Stimulated activated naive CD8-positive, alpha-beta T cell treated with anti-CD3 and anti-CD28 coated beads, Interleukin-15, Interleukin-2, amounts not matched to agents 100 ng/mL and 50 ng/mL, for 24 hours (primary cell): ENCODE measurements at regions not wholly inside any gene's neighbourhood (a gene's known extent, or its start where the extent isn't known, plus 50 kb on each side); places are given as distances from the start of the nearest gene placed in this dataset.

Experiments
- H3K27ac Mint-ChIP-seq: one replicate; pipeline ENCODE4 v1.8.0; 2021; ENCODE audit warnings: mild to moderate bottlenecking, mixed read lengths
- H3K27me3 Mint-ChIP-seq: one replicate; pipeline ENCODE4 v1.8.0; 2021; ENCODE audit warnings: mixed read lengths
- H3K36me3 Mint-ChIP-seq: one replicate; pipeline ENCODE4 v1.8.0; 2021; ENCODE audit warnings: low read depth, mixed read lengths
- H3K4me1 Mint-ChIP-seq: one replicate; pipeline ENCODE4 v1.8.0; 2021; ENCODE audit warnings: low read depth, mixed read lengths
- H3K4me3 Mint-ChIP-seq: one replicate; pipeline ENCODE4 v1.8.0; 2021; ENCODE audit warnings: mild to moderate bottlenecking, mixed read lengths
- H3K9me3 Mint-ChIP-seq: one replicate; pipeline ENCODE4 v1.8.0; 2021; ENCODE audit warnings: mixed read lengths

DNA sequence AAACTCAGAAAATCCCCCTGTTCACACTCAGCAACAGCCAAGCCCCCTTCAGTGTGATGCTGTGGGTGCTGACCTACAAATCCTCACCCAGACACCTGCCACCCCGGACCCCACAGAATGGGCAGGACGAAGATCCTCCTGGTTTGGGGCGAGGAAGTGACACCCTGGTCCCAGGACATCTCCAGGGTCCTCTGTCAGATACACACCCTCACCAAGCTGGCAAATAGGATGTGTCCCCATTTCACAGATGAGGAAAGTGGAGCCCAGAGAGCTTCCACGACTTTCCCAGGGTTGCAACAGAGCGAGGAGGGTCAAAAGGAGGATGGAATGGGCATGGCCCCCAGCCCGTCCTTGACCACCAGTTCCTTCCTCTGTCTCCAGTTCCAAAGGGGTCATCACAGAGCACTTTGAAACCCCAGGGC lies 92.0 kb upstream of the AFDN start:
- Mint-ChIP-seq H3K4me3 (no peak overlapping the region), H3K9me3 (no peaks in the 10 kb centered on the region), H3K27ac (no peak overlapping the region), H3K4me1 (no peaks in the 10 kb centered on the region), H3K27me3 (peaks cover 15% of the 10 kb centered on the region), H3K36me3 (no peaks in the 10 kb centered on the region)

DNA sequence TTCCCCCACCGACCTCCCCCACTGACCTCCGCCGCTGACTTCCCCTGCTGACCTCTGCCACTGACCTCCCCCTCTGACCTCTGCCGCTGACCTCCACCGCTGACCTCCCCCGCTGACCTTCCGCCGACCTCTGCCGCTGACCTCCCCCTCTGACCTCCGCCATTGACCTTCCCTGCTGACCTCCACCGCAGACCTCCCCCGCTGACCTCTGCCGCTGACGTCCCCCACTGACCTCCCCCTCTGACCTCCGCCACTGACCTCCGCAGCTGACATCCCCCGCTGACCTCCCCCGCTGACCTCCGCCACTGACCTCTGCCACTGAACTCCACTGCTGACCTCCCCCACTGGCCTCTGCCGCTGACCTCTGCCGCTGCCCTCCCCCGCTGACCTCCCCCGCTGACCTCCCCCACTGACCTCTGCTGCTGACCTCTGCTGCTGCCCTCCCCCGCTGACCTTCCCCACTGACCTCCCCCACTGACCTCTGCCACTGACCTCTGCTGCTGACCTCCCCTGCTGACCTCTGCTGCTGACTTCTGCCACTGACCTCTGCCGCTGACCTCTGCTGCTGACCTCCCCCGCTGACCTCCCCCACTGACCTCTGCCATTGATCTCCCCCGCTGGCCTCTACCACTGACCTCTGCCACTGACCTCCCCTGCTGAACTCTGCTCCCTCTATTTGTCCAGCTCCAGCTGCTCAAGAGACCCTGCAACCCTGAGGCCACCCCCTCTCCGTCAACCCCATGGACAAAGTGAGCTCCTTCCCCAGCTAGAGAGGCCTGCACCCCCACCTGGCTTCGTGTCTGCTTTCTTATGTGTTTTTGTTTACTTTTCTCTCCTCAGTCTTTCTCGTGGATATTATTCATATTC lies 91.4 kb upstream of the AFDN start:
- Mint-ChIP-seq H3K36me3 (no peaks in the 10 kb centered on the region), H3K27me3 (peaks cover 13% of the 10 kb centered on the region), H3K9me3 (no peaks in the 10 kb centered on the region), H3K4me3 (no peak overlapping the region), H3K4me1 (no peaks in the 10 kb centered on the region), H3K27ac (no peak overlapping the region)

DNA sequence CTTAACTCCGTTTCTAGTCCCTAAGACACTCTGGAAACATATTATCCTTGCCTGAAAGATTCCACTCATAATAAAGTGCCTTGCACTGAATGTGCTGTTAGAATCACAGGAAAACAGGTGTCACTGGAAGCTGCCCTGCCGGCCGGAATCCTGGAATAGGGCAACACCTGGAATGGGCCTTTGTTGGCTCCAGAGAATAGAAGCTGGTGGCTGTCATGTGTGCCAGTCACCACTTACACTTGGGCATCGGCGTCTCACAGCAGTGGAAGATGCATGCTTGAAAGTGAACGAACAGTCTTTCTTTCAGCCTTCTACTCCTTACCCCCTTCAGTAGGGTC lies 90.8 kb upstream of the AFDN start:
- Mint-ChIP-seq H3K36me3 (no peaks in the 10 kb centered on the region), H3K4me1 (no peaks in the 10 kb centered on the region), H3K4me3 (no peak overlapping the region), H3K27me3 (peaks cover 11% of the 10 kb centered on the region), H3K9me3 (no peaks in the 10 kb centered on the region), H3K27ac (no peak overlapping the region)

DNA sequence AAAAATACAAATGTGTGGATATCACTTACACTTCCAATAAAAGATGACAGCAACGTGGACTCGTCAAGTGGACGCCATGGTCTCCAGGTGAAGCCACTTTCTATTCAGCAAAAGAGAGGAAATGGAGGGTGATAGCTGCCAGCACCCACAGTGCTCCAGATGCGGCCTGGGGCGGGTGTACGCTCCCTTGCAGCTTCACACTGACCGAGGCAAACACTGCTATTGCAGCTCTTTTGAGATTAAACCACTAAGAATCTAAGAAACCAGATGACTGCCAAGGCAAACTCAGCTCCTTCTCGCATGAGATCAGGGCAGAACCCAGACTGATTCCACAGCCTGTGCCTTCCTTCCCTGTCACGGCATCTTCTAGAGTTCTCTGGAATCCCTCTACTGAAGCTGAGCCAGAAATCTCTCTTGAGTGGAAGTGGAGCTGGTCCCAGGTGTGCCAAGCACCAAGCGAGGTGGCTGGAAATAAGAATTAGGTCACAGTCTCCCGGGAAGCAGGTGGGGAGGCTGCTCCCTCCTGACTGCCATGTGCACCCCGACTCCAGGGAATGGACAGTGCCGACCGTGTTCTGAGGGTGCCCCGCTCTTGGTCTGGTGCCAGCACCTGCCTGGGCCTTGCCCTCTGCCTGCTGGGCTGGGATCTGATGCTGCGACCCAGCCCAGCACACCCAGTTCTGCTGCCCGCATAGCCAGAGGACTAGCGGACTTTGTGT lies 90.1 kb upstream of the AFDN start:
- H3K4me3 Mint-ChIP-seq, result no peak overlapping the region
- H3K36me3 Mint-ChIP-seq, result no peaks in the 10 kb centered on the region
- H3K27ac Mint-ChIP-seq, result no peak overlapping the region
- H3K9me3 Mint-ChIP-seq, result no peaks in the 10 kb centered on the region
- no peaks in the 10 kb centered on the region for H3K4me1 Mint-ChIP-seq
- H3K27me3 Mint-ChIP-seq, result peaks cover 12% of the 10 kb centered on the region

DNA sequence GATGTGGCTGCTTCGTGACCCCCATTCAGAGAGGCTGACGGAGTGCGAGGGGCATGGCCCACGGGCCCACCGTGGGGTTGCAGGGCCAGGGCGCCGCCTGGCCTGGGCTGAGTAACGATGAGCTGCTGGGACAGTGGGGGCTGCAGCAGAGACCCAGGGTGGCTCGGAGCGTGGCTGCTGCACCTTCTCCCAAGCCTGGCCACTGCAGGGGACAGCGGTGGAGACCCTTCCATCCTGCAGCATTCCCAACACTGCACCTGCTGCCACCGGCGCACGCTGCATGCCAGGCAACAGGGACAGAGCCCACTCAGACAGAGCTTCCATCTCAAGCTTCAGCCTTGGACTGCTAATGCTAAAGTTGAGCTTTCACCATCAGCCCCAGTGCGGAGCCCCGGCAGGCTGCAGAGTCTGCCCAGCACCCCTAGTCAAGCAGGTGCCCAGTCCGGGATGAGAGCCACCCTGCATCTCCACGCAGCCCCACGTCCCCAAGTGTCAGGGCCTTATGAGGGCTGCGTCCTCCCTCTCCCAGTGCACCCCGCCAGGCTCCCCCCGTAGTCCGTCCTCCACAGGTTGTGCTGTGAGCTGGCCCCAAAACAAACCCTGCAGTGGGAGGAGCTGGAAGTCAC lies 89.4 kb upstream of the AFDN start:
- Mint-ChIP-seq H3K27ac (no peak overlapping the region), H3K4me3 (no peak overlapping the region), H3K9me3 (no peaks in the 10 kb centered on the region), H3K4me1 (no peaks in the 10 kb centered on the region), H3K27me3 (peaks cover 15% of the 10 kb centered on the region), H3K36me3 (no peaks in the 10 kb centered on the region)

DNA sequence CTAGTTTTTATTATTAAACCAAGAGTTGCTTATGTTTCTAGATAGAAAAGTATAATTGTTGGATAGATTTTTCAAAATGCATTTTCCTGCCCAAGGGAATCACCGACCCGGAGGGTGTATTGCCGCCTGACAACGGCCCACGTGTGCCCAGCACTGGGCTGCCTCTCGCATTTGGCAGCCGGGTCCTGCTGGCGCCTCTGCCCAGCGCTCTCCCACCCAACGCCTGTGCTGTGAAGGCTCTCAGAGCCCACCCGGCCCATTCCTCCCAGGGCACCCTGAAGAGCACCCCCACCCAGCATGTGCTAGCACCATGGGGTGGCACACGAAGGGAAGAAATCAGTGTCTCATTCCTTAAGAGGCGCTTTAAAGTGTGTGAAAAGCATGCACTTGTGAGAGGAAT lies 88.3 kb upstream of the AFDN start:
- no peaks in the 10 kb centered on the region for H3K36me3 Mint-ChIP-seq
- no peaks in the 10 kb centered on the region for H3K4me1 Mint-ChIP-seq
- no peak overlapping the region for H3K27ac Mint-ChIP-seq
- H3K9me3 Mint-ChIP-seq, result no peaks in the 10 kb centered on the region
- H3K4me3 Mint-ChIP-seq, result no peak overlapping the region
- H3K27me3 Mint-ChIP-seq, result peaks cover 12% of the 10 kb centered on the region

DNA sequence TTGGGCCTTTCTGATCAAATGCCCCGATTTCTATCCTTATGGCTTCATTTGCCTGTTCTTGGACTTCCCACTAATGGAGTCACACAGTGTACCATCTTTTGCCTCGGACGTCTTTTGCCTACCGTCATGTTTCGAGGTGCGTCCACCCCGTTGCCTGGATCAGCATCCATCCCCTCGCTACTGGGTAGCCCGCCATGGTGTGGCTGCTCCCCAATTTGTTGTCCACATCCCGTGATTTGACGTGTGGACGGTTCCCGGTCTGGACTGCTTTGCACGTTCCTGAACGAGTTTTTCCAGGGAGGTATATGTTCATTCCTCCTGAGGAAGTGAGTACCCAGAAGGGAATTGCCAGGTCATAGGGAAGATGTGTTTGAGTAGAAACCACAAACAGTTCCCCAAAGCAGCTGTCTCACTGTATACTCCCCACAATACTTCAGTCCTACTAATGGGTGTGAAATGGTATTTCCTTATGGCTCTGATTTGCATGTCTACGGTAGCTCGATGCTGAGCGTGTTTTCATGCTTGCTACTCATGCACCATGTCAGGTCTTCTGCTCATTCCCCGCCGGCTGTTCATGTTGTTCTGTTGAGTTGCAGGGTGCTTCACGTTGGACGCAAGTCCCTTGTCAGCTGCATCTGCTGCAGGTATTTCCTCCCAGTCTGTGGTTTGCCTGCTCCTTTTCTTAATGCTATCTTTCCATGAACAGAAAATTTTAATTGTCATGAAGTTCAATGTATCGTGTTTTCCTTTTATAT lies 86.8 kb upstream of the AFDN start:
- H3K4me3 Mint-ChIP-seq, result no peak overlapping the region
- peaks cover 12% of the 10 kb centered on the region for H3K27me3 Mint-ChIP-seq
- no peaks in the 10 kb centered on the region for H3K9me3 Mint-ChIP-seq
- H3K4me1 Mint-ChIP-seq, result no peaks in the 10 kb centered on the region
- no peak overlapping the region for H3K27ac Mint-ChIP-seq
- no peaks in the 10 kb centered on the region for H3K36me3 Mint-ChIP-seq

DNA sequence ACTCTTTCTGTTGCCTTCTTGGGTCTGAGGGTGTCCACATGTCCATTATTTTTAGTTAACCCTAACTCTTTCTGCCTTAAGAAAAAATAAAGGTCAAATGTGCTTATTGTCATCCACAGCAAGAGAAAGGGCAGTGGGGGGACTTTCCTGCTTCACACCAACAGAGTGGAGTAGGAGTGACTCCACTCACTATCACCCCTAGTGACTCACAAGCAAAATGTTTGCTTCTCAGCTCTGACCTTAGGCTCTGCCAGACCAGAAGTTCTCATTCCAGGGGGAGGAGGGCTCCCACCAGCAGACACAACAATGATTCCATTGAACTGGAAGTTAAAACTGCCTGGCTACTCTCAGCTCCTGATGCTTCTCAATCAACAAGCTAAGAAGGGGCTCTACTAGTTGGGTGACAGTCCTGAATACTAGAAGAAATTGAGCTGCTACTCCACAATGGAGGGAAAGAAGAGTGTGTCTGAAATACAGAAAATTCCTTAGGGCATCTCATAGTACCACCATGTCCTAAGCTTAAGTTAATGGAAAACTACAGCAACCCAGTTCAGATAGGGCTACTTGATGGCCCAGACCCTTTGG lies 83.9 kb upstream of the AFDN start:
- Mint-ChIP-seq H3K27me3 (peaks cover 9% of the 10 kb centered on the region), H3K4me1 (no peaks in the 10 kb centered on the region), H3K4me3 (no peak overlapping the region), H3K36me3 (no peaks in the 10 kb centered on the region), H3K27ac (no peak overlapping the region), H3K9me3 (no peaks in the 10 kb centered on the region)

DNA sequence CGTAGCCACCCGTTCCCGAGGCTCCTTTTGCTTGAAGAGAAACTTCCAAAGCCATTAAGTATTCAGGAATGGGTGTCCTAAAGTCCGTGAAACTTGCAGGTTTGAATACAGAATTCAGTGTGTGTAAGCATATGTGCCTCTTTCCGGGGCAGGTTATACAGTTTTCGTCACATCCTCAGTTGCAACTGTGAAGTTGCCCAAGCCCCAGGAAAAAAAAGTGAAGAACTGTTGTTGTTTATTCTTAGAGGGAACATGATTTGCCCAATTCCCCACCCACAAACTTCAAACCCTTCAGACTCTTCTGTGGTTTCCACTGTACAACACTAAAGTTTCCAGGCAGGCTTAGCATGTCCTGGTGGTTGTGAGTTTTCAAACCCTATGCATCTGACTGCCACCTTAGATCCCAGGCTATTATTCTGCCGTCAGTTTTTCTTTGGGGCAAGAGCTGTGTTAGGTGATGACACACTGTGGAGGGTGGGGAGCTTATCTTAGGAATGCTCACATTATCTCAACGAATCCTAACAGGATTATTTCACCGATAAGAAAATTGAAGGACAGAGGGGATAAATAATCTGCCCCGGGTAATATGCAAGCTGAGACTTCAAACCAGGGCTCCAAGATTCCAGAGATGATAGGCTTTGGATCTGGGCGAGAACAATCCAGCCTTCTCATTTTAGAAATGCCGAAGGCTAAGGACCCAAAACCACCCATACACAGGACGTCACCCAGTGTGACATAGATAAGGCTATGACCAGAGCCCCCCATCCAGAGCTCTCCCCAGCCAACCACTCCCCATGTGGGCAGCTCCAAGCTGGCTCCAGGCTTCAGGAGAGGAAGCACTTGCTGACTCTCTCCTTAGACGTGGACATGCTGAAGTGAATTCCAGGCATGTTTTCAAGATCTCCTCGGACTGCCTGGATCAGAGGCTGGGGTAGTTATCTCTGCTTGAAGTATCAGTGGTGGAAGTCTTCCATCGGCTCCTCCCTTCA lies 81.7 kb upstream of the AFDN start:
- Mint-ChIP-seq H3K27ac (no peak overlapping the region), H3K4me3 (no peak overlapping the region), H3K9me3 (no peaks in the 10 kb centered on the region), H3K36me3 (no peaks in the 10 kb centered on the region), H3K27me3 (peaks cover 6% of the 10 kb centered on the region), H3K4me1 (no peaks in the 10 kb centered on the region)

DNA sequence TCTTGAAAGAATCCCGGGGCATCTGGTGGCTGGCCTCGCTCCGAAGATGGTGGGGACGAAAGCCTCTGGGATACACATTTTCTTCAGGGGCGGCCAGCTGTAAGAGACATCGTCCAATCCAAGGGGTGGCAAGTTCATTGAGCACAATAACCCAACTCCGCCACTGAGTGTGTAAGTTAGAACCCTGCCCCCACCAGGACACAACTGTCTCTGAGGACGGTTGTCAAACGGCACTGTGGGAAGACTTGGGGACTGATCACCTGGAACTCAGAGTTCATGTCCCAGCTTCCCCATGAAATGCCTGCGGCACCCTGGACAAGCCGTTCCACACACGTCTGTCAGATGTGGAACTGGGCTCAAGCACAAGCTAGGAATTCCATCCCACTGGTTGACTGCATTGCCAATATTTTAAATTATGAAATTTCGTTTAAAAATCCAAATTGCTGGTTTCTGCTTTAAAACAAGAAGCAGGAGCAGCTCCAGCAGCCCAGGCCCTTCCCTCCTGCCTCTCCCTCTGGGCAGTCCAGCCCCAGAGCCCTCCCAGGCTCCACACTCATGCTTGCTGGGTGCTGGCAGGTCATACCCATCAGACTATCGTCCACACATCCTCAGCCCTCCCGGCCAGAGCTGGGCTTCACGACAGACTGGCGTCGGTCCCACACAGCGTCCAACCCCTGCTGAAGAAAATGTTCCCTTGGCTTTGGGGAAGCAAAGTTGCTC lies 80.9 kb upstream of the AFDN start:
- H3K4me1 Mint-ChIP-seq, result no peaks in the 10 kb centered on the region
- no peaks in the 10 kb centered on the region for H3K36me3 Mint-ChIP-seq

DNA sequence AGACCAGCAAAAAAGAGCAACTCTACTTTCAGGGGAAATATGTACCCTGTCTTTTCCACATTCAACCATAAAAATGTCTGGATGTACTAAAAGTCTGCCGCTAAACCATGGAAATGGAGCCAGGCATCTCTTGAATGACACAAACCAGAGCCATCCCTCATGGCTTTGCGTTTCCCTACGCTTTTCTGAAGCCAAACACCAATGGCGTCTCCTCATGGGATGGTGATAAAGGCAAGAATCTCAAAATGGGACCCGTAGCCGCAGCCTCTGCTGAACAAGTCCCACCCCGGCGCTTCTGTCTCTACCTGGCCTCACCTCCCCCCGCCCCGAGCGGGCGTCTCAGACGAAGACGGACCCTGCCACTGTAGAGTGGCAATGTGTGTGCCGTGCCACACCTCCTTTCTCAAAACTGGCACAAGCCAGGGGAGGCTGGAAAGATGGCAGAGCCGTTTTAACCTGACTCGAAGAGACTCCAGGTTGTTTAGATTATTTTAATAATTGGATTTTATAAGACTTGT lies 80.3 kb upstream of the AFDN start:
- Mint-ChIP-seq H3K4me3 (no peak overlapping the region), H3K27me3 (peaks cover 6% of the 10 kb centered on the region), H3K27ac (no peak overlapping the region), H3K36me3 (no peaks in the 10 kb centered on the region), H3K9me3 (no peaks in the 10 kb centered on the region), H3K4me1 (no peaks in the 10 kb centered on the region)

More for the DNA sequence above, 80.9 kb upstream of the AFDN start:
- Mint-ChIP-seq H3K9me3 (no peaks in the 10 kb centered on the region), H3K27ac (no peak overlapping the region), H3K4me3 (no peak overlapping the region), H3K27me3 (peaks cover 6% of the 10 kb centered on the region)

DNA sequence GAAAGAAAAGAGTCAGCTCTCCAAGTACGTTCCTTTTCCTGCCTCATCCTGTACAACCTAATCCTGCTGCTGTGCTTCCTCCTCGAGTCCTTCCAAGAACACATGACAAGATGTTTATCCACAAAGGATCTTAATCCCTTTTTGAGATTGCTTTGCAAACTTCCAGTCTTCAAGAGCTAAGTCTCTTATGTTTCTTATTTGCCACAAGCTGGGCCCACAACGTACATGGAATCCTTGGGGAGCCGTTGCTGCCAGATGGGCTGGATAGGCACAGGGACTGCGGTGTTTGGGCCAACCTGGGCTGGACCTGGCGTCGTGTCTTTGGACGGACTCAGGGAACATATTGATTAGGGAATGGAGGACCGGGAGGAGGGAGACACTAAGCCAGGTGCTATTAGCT lies 79.7 kb upstream of the AFDN start:
- Mint-ChIP-seq H3K36me3 (no peaks in the 10 kb centered on the region), H3K9me3 (no peaks in the 10 kb centered on the region), H3K27me3 (peaks cover 2% of the 10 kb centered on the region), H3K4me3 (no peak overlapping the region), H3K4me1 (no peaks in the 10 kb centered on the region), H3K27ac (no peak overlapping the region)

DNA sequence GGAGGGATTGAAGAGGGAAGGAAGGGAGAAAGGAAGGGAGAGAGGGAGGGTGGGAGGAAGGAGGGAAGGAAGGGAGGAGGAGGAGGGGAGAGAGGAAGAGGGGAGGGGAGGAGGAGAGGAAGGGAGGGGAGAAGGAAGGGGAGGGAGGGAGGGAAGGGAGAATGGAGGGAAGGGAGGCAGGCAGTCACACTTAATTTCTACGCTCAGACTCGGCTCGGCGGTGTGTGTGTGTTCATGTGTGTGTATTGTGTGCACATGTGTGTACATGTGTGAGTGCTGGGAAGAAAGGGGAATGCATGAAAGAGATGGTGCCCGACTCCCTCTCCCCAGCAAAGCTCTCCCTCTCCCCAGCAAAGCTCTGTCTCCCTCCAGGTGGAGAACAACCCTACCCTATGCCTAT lies 79.1 kb upstream of the AFDN start:
- Mint-ChIP-seq H3K4me1 (no peaks in the 10 kb centered on the region), H3K9me3 (no peaks in the 10 kb centered on the region), H3K27ac (no peak overlapping the region), H3K36me3 (no peaks in the 10 kb centered on the region), H3K4me3 (no peak overlapping the region), H3K27me3 (no peaks in the 10 kb centered on the region)
